Heart left ventricle (tissue), 13 donors: ENCODE measurements at regions not wholly inside any gene's neighbourhood (a gene's known extent, or its start where the extent isn't known, plus 50 kb on each side); places are given as distances from the start of the nearest gene placed in this dataset.

Source experiments
- CTCF ChIP-seq, 12 donors: fragments of 200-600 bp; sonication (generic) in 4 of 12; IDR thresholded peaks; one replicate each; pipeline versions ENCODE4 v1.5.0 to v1.8.0; 2018 to 2022; ENCODE audit warnings: antibody characterized with exemption in 12 of 12, mild to moderate bottlenecking in 5 of 12
- POLR2A ChIP-seq, 2 donors: fragments of 450-650 bp; IDR thresholded peaks; one replicate each; pipeline ENCODE4 v1.6.1; 2017; ENCODE audit warnings: antibody characterized with exemption in 2 of 2, mild to moderate bottlenecking in 2 of 2, moderate library complexity in 2 of 2
- donor health status: ischemic (EF 13 %, LVEDD 7.1; RV severe dilation, severe dysfunction).
- donor health status: DM: no; HTN: yes; CAD: no.
- donor health status: DM: no; HTN: no; CAD: no.
- donor health status: ischemic (EF 25% LVEDD 6.9; RV normal size, moderate dysfunction).
- donor health status: ischemic (EF 25% LVEDD 5.7; RV mildly dilated, moderate dysfunction).
- donor health status: ischemic (EF 35%, LVEDD 5.7; RV mildly dilated, moderate dysfunction).
- donor health status: nonischemic (EF 11% LVEDD 7.7; RV severe dilation, severe dysfunction).
- donor health status: DM: yes; HTN: yes; CAD: no.
- donor health status: PGD.
- donor health status: ischemic (EF 29% LVEDD 5.4; RV normal size, mild dysfunction).
- donor health status: nonischemic (EF 23%, LVEDD 6.1; RV moderate dilation, normal function).

GRCh38 chr6:4521070-4521469, 255.1 kb upstream of the CDYL start:
- no peak for TF ChIP-seq CTCF (IDR thresholded peaks at IDR 0.05)
- no peak for TF ChIP-seq POLR2A (IDR thresholded peaks at IDR 0.05)
